ENCODE measurements at regions not wholly inside any gene's neighbourhood (a gene's known extent, or its start where the extent isn't known, plus 50 kb on each side); places are given as distances from the start of the nearest gene placed in this dataset.

DNA sequence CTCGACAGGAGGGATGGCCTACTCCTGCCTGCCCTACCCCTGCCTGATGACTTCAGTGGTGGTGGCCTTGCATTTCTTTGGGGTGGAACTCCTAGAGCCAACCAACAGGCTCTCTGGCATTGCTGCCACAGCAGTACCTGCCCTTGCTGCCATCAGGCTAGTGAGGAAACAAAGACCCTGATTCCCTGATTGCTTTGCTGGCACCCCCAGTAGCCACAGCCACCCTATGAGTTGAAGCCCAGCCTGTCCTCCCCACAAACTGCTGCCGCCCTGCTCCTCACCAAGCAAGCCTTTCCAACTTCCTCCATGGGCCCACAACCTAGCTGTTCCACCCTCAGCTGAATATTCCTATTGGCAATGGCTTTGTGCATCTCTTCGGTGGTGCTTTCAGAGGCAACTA, 52.5 kb upstream of the KHDRBS2 start:
- Histone ChIP-seq H3K27me3 (no peaks in the 10 kb centered on the region), H3K4me3 (no peak overlapping the region), H3K27ac (no peak overlapping the region), H3K9me3 (no peaks in the 10 kb centered on the region), H3K4me1 (no peaks in the 10 kb centered on the region), H3K36me3 (no peaks in the 10 kb centered on the region)
- no peak for TF ChIP-seq POLR2A (IDR thresholded peaks at IDR 0.05)
- TF ChIP-seq, protein P1, sequence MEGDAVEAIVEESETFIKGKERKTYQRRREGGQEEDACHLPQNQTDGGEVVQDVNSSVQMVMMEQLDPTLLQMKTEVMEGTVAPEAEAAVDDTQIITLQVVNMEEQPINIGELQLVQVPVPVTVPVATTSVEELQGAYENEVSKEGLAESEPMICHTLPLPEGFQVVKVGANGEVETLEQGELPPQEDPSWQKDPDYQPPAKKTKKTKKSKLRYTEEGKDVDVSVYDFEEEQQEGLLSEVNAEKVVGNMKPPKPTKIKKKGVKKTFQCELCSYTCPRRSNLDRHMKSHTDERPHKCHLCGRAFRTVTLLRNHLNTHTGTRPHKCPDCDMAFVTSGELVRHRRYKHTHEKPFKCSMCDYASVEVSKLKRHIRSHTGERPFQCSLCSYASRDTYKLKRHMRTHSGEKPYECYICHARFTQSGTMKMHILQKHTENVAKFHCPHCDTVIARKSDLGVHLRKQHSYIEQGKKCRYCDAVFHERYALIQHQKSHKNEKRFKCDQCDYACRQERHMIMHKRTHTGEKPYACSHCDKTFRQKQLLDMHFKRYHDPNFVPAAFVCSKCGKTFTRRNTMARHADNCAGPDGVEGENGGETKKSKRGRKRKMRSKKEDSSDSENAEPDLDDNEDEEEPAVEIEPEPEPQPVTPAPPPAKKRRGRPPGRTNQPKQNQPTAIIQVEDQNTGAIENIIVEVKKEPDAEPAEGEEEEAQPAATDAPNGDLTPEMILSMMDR (IDR thresholded peaks at IDR 0.05): no peak
- no peak for DNase-seq

Small RNA genes in the stretch of these regions (small RNA-seq; reads per million reads assigned to genes)
- 0 reads per million in 2 donors for gene AL355375.2

Data from Peyer's patch (tissue), 4 donors.